Naive thymus-derived CD4-positive, alpha-beta T cell (primary cell): ENCODE measurements at regions not wholly inside any gene's neighbourhood (a gene's known extent, or its start where the extent isn't known, plus 50 kb on each side); places are given as distances from the start of the nearest gene placed in this dataset.
A peak's percentile ranks its signal among the peaks of the same experiment; 100 is the strongest.
"Not testable (repeated sequence)": the region's sequence is repeated elsewhere in the genome, so short reads cannot be mapped to it uniquely, and the experiment has no call there.

Experiments
- ATAC-seq: fragments of 150-1000 bp; cut with Tn5 transposase; 2 replicates; pipeline ENCODE4 v1.10.0; 2021; ENCODE audit warnings: mild to moderate bottlenecking, moderate library complexity
- CTCF ChIA-PET: fragments of 350-600 bp; sonication (Branson Sonifier 250); formaldehyde crosslinking; loops from one replicate; lab custom pipeline; 2021; ENCODE audit warnings: antibody characterized with exemption; lab: Charles Lee
- POLR2A ChIA-PET: fragments of 350-600 bp; sonication (Branson Sonifier 250); formaldehyde crosslinking; loops from one replicate; lab custom pipeline; 2021; ENCODE audit warnings: antibody characterized with exemption, inconsistent platforms; lab: Charles Lee
- DNase-seq, 9 donors: peaks; one replicate each; pipeline versions ENCODE4 v3.0.0 to v3.0.0-alpha.2; 2020 to 2022; ENCODE audit warnings: mixed read lengths in 1 of 9
- H3K27ac ChIP-seq: one replicate; pipeline ENCODE4 v1.7.0; 2013; ENCODE audit warnings: mild to moderate bottlenecking, low read depth, low read length, moderate library complexity
- H3K27me3 ChIP-seq, 2 donors: one replicate each; pipeline ENCODE4 v1.7.0; 2013; ENCODE audit warnings: low read length in 2 of 2, mild to moderate bottlenecking in 2 of 2, moderate library complexity in 2 of 2; ENCODE audit not compliant: control insufficient read depth in 2 of 2, insufficient read depth in 2 of 2
- H3K36me3 ChIP-seq, 3 experiments: 1 replicate in 2 of 3; 2 replicates in 1 of 3; pipeline ENCODE4 v1.7.0; 2013; ENCODE audit warnings: low read length in 3 of 3, mild to moderate bottlenecking in 3 of 3, moderate library complexity in 1 of 3; ENCODE audit not compliant: insufficient read depth in 3 of 3, control insufficient read depth in 2 of 3
- H3K4me1 ChIP-seq, 2 donors: one replicate each; pipeline ENCODE4 v1.7.0; 2013; ENCODE audit warnings: low read length in 2 of 2, mild to moderate bottlenecking in 2 of 2, moderate library complexity in 1 of 2; ENCODE audit not compliant: control insufficient read depth in 2 of 2, insufficient read depth in 2 of 2
- H3K4me3 ChIP-seq: 2 replicates; pipeline ENCODE4 v1.7.0; 2013; ENCODE audit warnings: mild to moderate bottlenecking, low read length
- H3K9me3 ChIP-seq, 3 experiments: 1 replicate in 2 of 3; 2 replicates in 1 of 3; pipeline ENCODE4 v1.7.0; 2013; ENCODE audit warnings: low read length in 3 of 3; ENCODE audit not compliant: control insufficient read depth in 2 of 3
- H3K27ac Mint-ChIP-seq, 9 donors: one replicate each; pipeline ENCODE4 v1.8.0; 2020 to 2022; ENCODE audit warnings: mixed read lengths in 9 of 9, mild to moderate bottlenecking in 8 of 9, moderate library complexity in 5 of 9, inconsistent platforms in 2 of 9
- H3K27me3 Mint-ChIP-seq, 5 donors: one replicate each; pipeline ENCODE4 v1.8.0; 2021 to 2022; ENCODE audit warnings: mixed read lengths in 5 of 5, mild to moderate bottlenecking in 1 of 5
- H3K36me3 Mint-ChIP-seq, 5 donors: one replicate each; pipeline ENCODE4 v1.8.0; 2020 to 2022; ENCODE audit warnings: mixed read lengths in 5 of 5, mild to moderate bottlenecking in 3 of 5, inconsistent platforms in 1 of 5
- H3K4me1 Mint-ChIP-seq, 7 donors: one replicate each; pipeline ENCODE4 v1.8.0; 2020 to 2022; ENCODE audit warnings: mixed read lengths in 7 of 7, mild to moderate bottlenecking in 3 of 7, inconsistent platforms in 1 of 7
- H3K4me3 Mint-ChIP-seq, 10 donors: one replicate each; pipeline ENCODE4 v1.8.0; 2020 to 2022; ENCODE audit warnings: mild to moderate bottlenecking in 10 of 10, mixed read lengths in 10 of 10, moderate library complexity in 6 of 10, inconsistent platforms in 2 of 10
- H3K9me3 Mint-ChIP-seq, 11 donors: one replicate each; pipeline ENCODE4 v1.8.0; 2020 to 2022; ENCODE audit warnings: mixed read lengths in 11 of 11, mild to moderate bottlenecking in 4 of 11, inconsistent platforms in 1 of 11, moderate library complexity in 1 of 11
- intact Hi-C, 2 donors: fragments of 100-400 bp; cut with micrococcal nuclease; formaldehyde crosslinking; loops; one replicate each; pipeline ENCODE4 v1.15.1; 2023

GRCh38 chr12:94017247-94017646, 131.1 kb upstream of the PLXNC1 start:
- DNase-seq, CTCF ChIA-PET, H3K4me3 Mint-ChIP-seq, H3K27me3 Mint-ChIP-seq, H3K36me3 ChIP-seq, H3K27me3 ChIP-seq, intact Hi-C loops, H3K27ac ChIP-seq, H3K4me3 ChIP-seq, H3K4me1 ChIP-seq, H3K27ac Mint-ChIP-seq, ATAC-seq: not testable (repeated sequence)
- Mint-ChIP-seq H3K4me1 (peaks cover 10 to 27% (median 17%) of the 10 kb centered on the region in 7 donors), H3K9me3 (peaks cover 10 to 51% (median 37%) of the 10 kb centered on the region in 11 donors), H3K36me3 (peaks cover 11 to 38% (median 25%) of the 10 kb centered on the region in 5 donors)
- POLR2A ChIA-PET: interaction anchor here (1.3 kb wide), 1 partner anchor 10 kb away, joined by 3 read pairs; no protein-coding TSS in a partner anchor
- peaks cover 0 to 27% (median 9%) of the 10 kb centered on the region in 3 experiments for H3K9me3 ChIP-seq

- Mint-ChIP-seq H3K36me3 (peaks cover 11 to 30% (median 28%) of the 10 kb centered on the region in 5 donors), H3K4me3 (no peak overlapping the region), H3K27me3 (no peaks in the 10 kb centered on the region), H3K4me1 (peaks cover 0 to 4% (median 0%) of the 10 kb centered on the region in 7 donors), H3K9me3 (peaks cover 10 to 69% (median 46%) of the 10 kb centered on the region in 11 donors), H3K27ac (no peak overlapping the region)
- H3K36me3 ChIP-seq: no peaks in the 10 kb centered on the region
- ChIA-PET POLR2A (interaction anchor here (0.6 to 1.3 kb wide), 3 partner anchors 12 to 1188 kb away, joined by 3 read pairs; no protein-coding TSS in a partner anchor), CTCF (interaction anchor here (1.1 kb wide), 1 partner anchor 12 kb away, joined by 4 read pairs; no protein-coding TSS in a partner anchor)
- ATAC-seq (no peak), DNase-seq (no peak)
- intact Hi-C loops: no loop called here
- H3K27me3 ChIP-seq: no peaks in the 10 kb centered on the region
- H3K4me3 ChIP-seq: no peak overlapping the region
- no peak overlapping the region for H3K27ac ChIP-seq
- H3K9me3 ChIP-seq: peaks cover 0 to 37% (median 9%) of the 10 kb centered on the region in 3 experiments
- no peaks in the 10 kb centered on the region for H3K4me1 ChIP-seq
Observed at GRCh38 chr12:94020335-94020734, 128.0 kb upstream of the PLXNC1 start.

- Mint-ChIP-seq H3K9me3 (peaks cover 8 to 45% (median 23%) of the 10 kb centered on the region in 11 donors), H3K27ac (no peak overlapping the region), H3K4me3 (no peak overlapping the region), H3K36me3 (peaks cover 9 to 21% (median 11%) of the 10 kb centered on the region in 5 donors), H3K4me1 (peaks cover 0 to 12% (median 0%) of the 10 kb centered on the region in 7 donors), H3K27me3 (peaks cover 0 to 2% (median 0%) of the 10 kb centered on the region in 5 donors)
- Histone ChIP-seq H3K9me3 (peaks cover 0 to 10% (median 0%) of the 10 kb centered on the region in 3 experiments), H3K27ac (no peak overlapping the region), H3K27me3 (no peaks in the 10 kb centered on the region), H3K4me1 (no peaks in the 10 kb centered on the region), H3K36me3 (no peaks in the 10 kb centered on the region), H3K4me3 (no peak overlapping the region)
- POLR2A ChIA-PET: no interaction called here
- CTCF ChIA-PET: interaction anchor here (1.1 kb wide), 1 partner anchor 16 kb away, joined by 3 read pairs; no protein-coding TSS in a partner anchor
- ATAC-seq: no peak
- DNase-seq: no peak
- intact Hi-C loops: no loop called here
Observed at GRCh38 chr12:94023879-94024278, 124.5 kb upstream of the PLXNC1 start.

- ATAC-seq (no peak), DNase-seq (no peak)
- ChIA-PET POLR2A (interaction anchor here (0.7 kb wide), 1 partner anchor 279 kb away, joined by 3 read pairs; no protein-coding TSS in a partner anchor), CTCF (no interaction called here)
- Histone ChIP-seq H3K4me3 (no peak overlapping the region), H3K36me3 (no peaks in the 10 kb centered on the region), H3K27ac (no peak overlapping the region), H3K4me1 (peaks cover 0 to 4% of the 10 kb centered on the region in 2 donors), H3K9me3 (peaks cover 0 to 10% (median 0%) of the 10 kb centered on the region in 3 experiments), H3K27me3 (no peaks in the 10 kb centered on the region)
- Mint-ChIP-seq H3K36me3 (peaks cover 9 to 25% (median 11%) of the 10 kb centered on the region in 5 donors), H3K27ac (no peak overlapping the region), H3K4me1 (peaks cover under 1 to 23% (median 6%) of the 10 kb centered on the region in 7 donors), H3K9me3 (peaks cover 5 to 39% (median 19%) of the 10 kb centered on the region in 11 donors), H3K4me3 (no peak overlapping the region), H3K27me3 (peaks cover 0 to 2% (median 0%) of the 10 kb centered on the region in 5 donors)
- intact Hi-C loops: no loop called here
Observed at GRCh38 chr12:94025068-94025467, 123.3 kb upstream of the PLXNC1 start.

GRCh38 chr12:94025756-94026155, 122.6 kb upstream of the PLXNC1 start:
- Mint-ChIP-seq H3K27ac (no peak overlapping the region), H3K27me3 (peaks cover 0 to 2% (median 0%) of the 10 kb centered on the region in 5 donors), H3K4me1 (peaks cover 3 to 30% (median 13%) of the 10 kb centered on the region in 7 donors), H3K4me3 (no peak overlapping the region), H3K36me3 (peaks cover 9 to 25% (median 13%) of the 10 kb centered on the region in 5 donors), H3K9me3 (peaks cover 5 to 39% (median 21%) of the 10 kb centered on the region in 11 donors)
- ChIA-PET CTCF (no interaction called here), POLR2A (interaction anchor here (0.7 kb wide), 1 partner anchor 280 kb away, joined by 3 read pairs; no protein-coding TSS in a partner anchor)
- H3K27ac ChIP-seq: no peak overlapping the region
- DNase-seq: no peak
- H3K4me3 ChIP-seq: no peak overlapping the region
- H3K36me3 ChIP-seq: no peaks in the 10 kb centered on the region
- no peaks in the 10 kb centered on the region for H3K27me3 ChIP-seq
- peaks cover 0 to 10% of the 10 kb centered on the region in 2 donors for H3K4me1 ChIP-seq
- peak; percentile 18 for ATAC-seq
- peaks cover 0 to 10% (median 0%) of the 10 kb centered on the region in 3 experiments for H3K9me3 ChIP-seq
- intact Hi-C loops: no loop called here

- ChIA-PET POLR2A (no interaction called here), CTCF (no interaction called here)
- H3K27me3 Mint-ChIP-seq: peaks cover 0 to 2% (median 0%) of the 10 kb centered on the region in 5 donors
- H3K36me3 ChIP-seq: no peaks in the 10 kb centered on the region
- DNase-seq: no peak
- no peak overlapping the region for H3K27ac Mint-ChIP-seq
- H3K27me3 ChIP-seq: no peaks in the 10 kb centered on the region
- intact Hi-C loops: no loop called here
- H3K36me3 Mint-ChIP-seq: peaks cover 9 to 21% (median 16%) of the 10 kb centered on the region in 5 donors
- no peak for ATAC-seq
- H3K4me3 Mint-ChIP-seq: no peak overlapping the region
- H3K4me1 ChIP-seq: peaks cover 0 to 18% of the 10 kb centered on the region in 2 donors
- peaks cover 11 to 38% (median 22%) of the 10 kb centered on the region in 7 donors for H3K4me1 Mint-ChIP-seq
- peaks cover 0 to 10% (median 0%) of the 10 kb centered on the region in 3 experiments for H3K9me3 ChIP-seq
- no peak overlapping the region for H3K27ac ChIP-seq
- H3K9me3 Mint-ChIP-seq: peaks cover 5 to 38% (median 21%) of the 10 kb centered on the region in 11 donors
- H3K4me3 ChIP-seq: no peak overlapping the region
Observed at GRCh38 chr12:94026596-94026995, 121.8 kb upstream of the PLXNC1 start.
